ENCODE measurements at regions not wholly inside any gene's neighbourhood (a gene's known extent, or its start where the extent isn't known, plus 50 kb on each side); places are given as distances from the start of the nearest gene placed in this dataset.

DNA sequence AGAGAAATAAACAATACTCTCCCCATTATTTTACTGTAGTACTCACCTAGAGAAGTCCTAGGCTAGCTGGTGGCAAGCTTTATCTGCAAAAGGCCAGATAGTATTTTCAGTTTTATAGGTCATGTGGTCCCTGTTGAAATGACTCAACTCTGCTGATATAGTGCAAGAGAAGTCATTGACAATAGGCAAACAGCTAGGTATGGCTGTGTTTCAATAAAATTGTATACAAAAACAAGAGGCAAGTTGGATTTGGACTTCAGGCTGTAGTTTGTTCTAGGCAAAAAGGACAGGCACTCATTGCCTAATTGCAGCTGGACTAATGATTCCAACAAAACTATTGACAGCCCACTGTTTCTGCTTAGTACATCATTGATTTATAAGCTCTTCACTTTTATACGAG, 328.0 kb upstream of the PDZRN3 start:
- TF ChIP-seq, protein P1, sequence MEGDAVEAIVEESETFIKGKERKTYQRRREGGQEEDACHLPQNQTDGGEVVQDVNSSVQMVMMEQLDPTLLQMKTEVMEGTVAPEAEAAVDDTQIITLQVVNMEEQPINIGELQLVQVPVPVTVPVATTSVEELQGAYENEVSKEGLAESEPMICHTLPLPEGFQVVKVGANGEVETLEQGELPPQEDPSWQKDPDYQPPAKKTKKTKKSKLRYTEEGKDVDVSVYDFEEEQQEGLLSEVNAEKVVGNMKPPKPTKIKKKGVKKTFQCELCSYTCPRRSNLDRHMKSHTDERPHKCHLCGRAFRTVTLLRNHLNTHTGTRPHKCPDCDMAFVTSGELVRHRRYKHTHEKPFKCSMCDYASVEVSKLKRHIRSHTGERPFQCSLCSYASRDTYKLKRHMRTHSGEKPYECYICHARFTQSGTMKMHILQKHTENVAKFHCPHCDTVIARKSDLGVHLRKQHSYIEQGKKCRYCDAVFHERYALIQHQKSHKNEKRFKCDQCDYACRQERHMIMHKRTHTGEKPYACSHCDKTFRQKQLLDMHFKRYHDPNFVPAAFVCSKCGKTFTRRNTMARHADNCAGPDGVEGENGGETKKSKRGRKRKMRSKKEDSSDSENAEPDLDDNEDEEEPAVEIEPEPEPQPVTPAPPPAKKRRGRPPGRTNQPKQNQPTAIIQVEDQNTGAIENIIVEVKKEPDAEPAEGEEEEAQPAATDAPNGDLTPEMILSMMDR (IDR thresholded peaks at IDR 0.05): no peak
- no peak for TF ChIP-seq POLR2A (IDR thresholded peaks at IDR 0.05)

All from Peyer's patch (tissue), 4 donors.